Esophagus squamous epithelium (tissue), 4 donors: ENCODE measurements at regions not wholly inside any gene's neighbourhood (a gene's known extent, or its start where the extent isn't known, plus 50 kb on each side); places are given as distances from the start of the nearest gene placed in this dataset.

Experiments used
- POLR2A ChIP-seq, 4 donors: fragments of 450-650 bp; IDR thresholded peaks; one replicate each; pipeline ENCODE4 v1.6.1; 2017; ENCODE audit warnings: antibody characterized with exemption in 4 of 4, mild to moderate bottlenecking in 4 of 4, moderate library complexity in 3 of 4
- TF ChIP-seq, protein P1 (sequence below), 6 experiments: fragments of 450-650 bp in 4 of 6; fragments of 200-600 bp in 2 of 6; sonication (generic) in 2 of 6; IDR thresholded peaks; one replicate each; pipeline ENCODE4 v1.5.1; 2016 to 2019; ENCODE audit warnings: antibody characterized with exemption in 6 of 6, mild to moderate bottlenecking in 4 of 6, moderate library complexity in 4 of 6

DNA sequence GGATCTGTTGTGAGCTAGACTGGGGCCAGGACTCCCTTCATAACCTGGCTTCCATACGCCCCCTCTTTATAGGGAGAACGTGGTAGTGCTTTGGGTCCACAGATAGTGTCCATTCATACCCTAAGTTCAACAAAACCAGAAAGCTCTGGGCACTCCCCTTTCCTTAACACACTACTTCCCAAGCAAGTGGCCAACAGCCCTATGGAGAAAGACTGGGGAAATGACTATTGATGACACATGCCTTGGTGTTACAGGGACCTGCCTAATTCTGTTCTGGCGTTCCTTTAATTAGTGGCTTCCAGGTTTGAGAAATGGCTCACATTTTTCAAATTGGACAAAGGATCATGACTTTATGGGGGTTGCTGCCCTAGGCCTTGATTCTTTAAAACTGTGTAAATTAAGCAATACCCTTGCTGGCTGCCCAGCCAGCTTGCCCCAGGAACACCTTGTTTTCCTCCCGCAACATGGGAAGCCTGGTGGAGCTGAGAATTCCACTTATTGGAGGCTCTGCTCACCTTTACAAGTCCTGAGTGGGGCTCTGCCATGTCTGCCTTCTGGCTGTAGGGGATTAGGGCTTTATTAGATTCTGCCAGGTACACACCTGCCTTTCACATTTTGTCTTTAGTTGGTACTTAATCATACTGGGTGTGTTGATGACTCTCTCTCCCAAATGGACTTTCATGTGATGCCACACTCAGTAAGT lies 61.1 kb downstream of the RGS12 start:
- TF ChIP-seq, protein P1, sequence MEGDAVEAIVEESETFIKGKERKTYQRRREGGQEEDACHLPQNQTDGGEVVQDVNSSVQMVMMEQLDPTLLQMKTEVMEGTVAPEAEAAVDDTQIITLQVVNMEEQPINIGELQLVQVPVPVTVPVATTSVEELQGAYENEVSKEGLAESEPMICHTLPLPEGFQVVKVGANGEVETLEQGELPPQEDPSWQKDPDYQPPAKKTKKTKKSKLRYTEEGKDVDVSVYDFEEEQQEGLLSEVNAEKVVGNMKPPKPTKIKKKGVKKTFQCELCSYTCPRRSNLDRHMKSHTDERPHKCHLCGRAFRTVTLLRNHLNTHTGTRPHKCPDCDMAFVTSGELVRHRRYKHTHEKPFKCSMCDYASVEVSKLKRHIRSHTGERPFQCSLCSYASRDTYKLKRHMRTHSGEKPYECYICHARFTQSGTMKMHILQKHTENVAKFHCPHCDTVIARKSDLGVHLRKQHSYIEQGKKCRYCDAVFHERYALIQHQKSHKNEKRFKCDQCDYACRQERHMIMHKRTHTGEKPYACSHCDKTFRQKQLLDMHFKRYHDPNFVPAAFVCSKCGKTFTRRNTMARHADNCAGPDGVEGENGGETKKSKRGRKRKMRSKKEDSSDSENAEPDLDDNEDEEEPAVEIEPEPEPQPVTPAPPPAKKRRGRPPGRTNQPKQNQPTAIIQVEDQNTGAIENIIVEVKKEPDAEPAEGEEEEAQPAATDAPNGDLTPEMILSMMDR (IDR thresholded peaks at IDR 0.05): peak in 1 of 6 experiments; percentile 18
- no peak for TF ChIP-seq POLR2A (IDR thresholded peaks at IDR 0.05)
